Hepatocyte (in vitro differentiated cells): ENCODE measurements at regions not wholly inside any gene's neighbourhood (a gene's known extent, or its start where the extent isn't known, plus 50 kb on each side); places are given as distances from the start of the nearest gene placed in this dataset.

Experiments used
- DNase-seq: peaks from one replicate; pipeline ENCODE4 v3.0.0-alpha.2; 2016; ENCODE audit warnings: low spot score
- H2AFZ ChIP-seq: fragments of 200-600 bp; sonication (generic); 2 replicates; pipeline ENCODE4 v1.6.0; 2016; ENCODE audit warnings: antibody characterized with exemption, mild to moderate bottlenecking
- H3K27ac ChIP-seq: fragments of 200-600 bp; sonication (generic); 2 replicates; pipeline ENCODE4 v1.5.1; 2016; ENCODE audit warnings: mild to moderate bottlenecking
- H3K27me3 ChIP-seq: fragments of 200-600 bp; sonication (generic); 2 replicates; pipeline ENCODE4 v1.6.1; 2016
- H3K36me3 ChIP-seq: fragments of 200-600 bp; sonication (generic); replicated peaks from 2 replicates; pipeline ENCODE4 v1.5.1; 2016; ENCODE audit warnings: low read depth; ENCODE audit not compliant: insufficient read depth
- H3K4me1 ChIP-seq: fragments of 200-600 bp; sonication (generic); 2 replicates; pipeline ENCODE4 v1.5.1; 2016; ENCODE audit warnings: mild to moderate bottlenecking, moderate library complexity; ENCODE audit not compliant: insufficient read depth
- H3K4me2 ChIP-seq: fragments of 200-600 bp; sonication (generic); 2 replicates; pipeline ENCODE4 v1.6.0; 2016
- H3K4me3 ChIP-seq: fragments of 200-600 bp; sonication (generic); 2 replicates; pipeline ENCODE4 v1.5.1; 2016; ENCODE audit warnings: mild to moderate bottlenecking
- H3K79me2 ChIP-seq: fragments of 200-600 bp; sonication (generic); 2 replicates; pipeline ENCODE4 v1.6.0; 2017; ENCODE audit warnings: mild to moderate bottlenecking
- H3K9me2 ChIP-seq: fragments of 200-600 bp; sonication (generic); replicated peaks from 2 replicates; pipeline ENCODE4 v1.6.0; 2017; ENCODE audit warnings: mild to moderate bottlenecking; ENCODE audit not compliant: insufficient read depth
- H3K9me3 ChIP-seq: fragments of 200-600 bp; sonication (generic); 2 replicates; pipeline ENCODE4 v1.5.1; 2016; ENCODE audit warnings: low read depth, mild to moderate bottlenecking
- H4K20me1 ChIP-seq: fragments of 200-600 bp; sonication (generic); 2 replicates; pipeline ENCODE4 v1.6.0; 2016; ENCODE audit warnings: mild to moderate bottlenecking; ENCODE audit not compliant: insufficient read depth, poor library complexity, severe bottlenecking
- EZH2 ChIP-seq: fragments of 200-600 bp; sonication (generic); IDR thresholded peaks from 2 replicates; pipeline ENCODE4 v1.6.1; 2016; ENCODE audit warnings: antibody characterized with exemption, mild to moderate bottlenecking, borderline replicate concordance
- EZH2phosphoT487 ChIP-seq: fragments of 200-600 bp; sonication (generic); IDR thresholded peaks from one replicate; pipeline ENCODE4 v1.6.1; 2018; ENCODE audit warnings: antibody characterized with exemption, mild to moderate bottlenecking, low read depth, moderate library complexity; ENCODE audit not compliant: unreplicated experiment, severe bottlenecking
- WGBS: methylation state at CpG from one replicate; pipeline ENCODE4 v1.1.6; 2016; ENCODE audit warnings: low lambda C conversion rate; ENCODE audit errors: missing lambda C conversion rate; 5-methylcytosine and 5-hydroxymethylcytosine counted together
- TF ChIP-seq, protein P1 (sequence below): fragments of 200-600 bp; sonication (generic); IDR thresholded peaks from 2 replicates; pipeline ENCODE4 v1.5.1; 2016; ENCODE audit warnings: antibody characterized with exemption, mild to moderate bottlenecking; ENCODE audit not compliant: poor library complexity

DNA sequence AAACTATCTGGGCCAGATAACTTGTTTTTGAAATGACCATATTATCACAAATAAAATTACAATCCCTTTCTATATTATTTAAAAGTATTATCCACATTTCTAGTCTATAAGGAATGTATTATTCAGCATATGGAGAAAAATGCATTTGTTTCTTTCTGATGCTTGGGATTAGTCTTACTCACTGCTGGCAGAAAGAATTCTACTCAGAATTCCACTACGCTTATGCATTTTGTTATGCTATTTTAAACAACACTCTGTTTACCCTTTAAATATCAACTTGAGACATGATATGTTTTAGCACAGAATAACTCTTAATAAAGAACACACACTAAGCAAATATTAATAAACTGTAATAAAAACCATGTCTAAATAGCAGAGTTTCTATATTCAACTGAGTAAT lies 77.6 kb upstream of the ANO3 start:
- no peaks in the 10 kb centered on the region for H3K36me3 ChIP-seq
- no peak for DNase-seq
- no peaks in the 10 kb centered on the region for H4K20me1 ChIP-seq
- no peak overlapping the region for H3K4me3 ChIP-seq
- no peak overlapping the region for H3K27ac ChIP-seq
- no peaks in the 10 kb centered on the region for H3K4me1 ChIP-seq
- no peak overlapping the region for H2AFZ ChIP-seq
- H3K9me3 ChIP-seq = no peaks in the 10 kb centered on the region
- WGBS = 77% methylated on average over 1 of the region's 1 CpG
- no peaks in the 10 kb centered on the region for H3K79me2 ChIP-seq
- H3K27me3 ChIP-seq = no peaks in the 10 kb centered on the region
- TF ChIP-seq EZH2phosphoT487 = no peak
- no peak for TF ChIP-seq EZH2
- TF ChIP-seq, protein P1, sequence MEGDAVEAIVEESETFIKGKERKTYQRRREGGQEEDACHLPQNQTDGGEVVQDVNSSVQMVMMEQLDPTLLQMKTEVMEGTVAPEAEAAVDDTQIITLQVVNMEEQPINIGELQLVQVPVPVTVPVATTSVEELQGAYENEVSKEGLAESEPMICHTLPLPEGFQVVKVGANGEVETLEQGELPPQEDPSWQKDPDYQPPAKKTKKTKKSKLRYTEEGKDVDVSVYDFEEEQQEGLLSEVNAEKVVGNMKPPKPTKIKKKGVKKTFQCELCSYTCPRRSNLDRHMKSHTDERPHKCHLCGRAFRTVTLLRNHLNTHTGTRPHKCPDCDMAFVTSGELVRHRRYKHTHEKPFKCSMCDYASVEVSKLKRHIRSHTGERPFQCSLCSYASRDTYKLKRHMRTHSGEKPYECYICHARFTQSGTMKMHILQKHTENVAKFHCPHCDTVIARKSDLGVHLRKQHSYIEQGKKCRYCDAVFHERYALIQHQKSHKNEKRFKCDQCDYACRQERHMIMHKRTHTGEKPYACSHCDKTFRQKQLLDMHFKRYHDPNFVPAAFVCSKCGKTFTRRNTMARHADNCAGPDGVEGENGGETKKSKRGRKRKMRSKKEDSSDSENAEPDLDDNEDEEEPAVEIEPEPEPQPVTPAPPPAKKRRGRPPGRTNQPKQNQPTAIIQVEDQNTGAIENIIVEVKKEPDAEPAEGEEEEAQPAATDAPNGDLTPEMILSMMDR = no peak
- H3K9me2 ChIP-seq = no peaks in the 10 kb centered on the region
- H3K4me2 ChIP-seq = no peak overlapping the region

DNA sequence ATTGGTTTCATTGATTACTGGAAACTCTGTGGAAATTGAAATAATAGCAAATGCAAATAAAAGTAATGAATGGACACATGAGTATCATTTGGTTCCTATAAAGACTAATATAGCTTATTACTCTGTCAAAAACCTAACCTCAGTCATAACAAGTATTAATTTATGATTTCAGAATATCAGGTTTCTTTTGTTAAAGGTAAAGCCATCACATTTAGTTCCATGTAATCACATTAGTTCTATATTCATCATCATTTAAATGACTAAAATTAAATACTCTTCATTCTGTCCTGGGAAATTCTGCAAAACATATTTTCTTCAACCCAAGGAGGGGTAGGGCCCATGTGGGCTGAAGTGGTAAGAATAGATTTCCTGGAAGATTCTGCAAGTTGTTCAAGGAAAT lies 68.2 kb upstream of the ANO3 start:
- H3K79me2 ChIP-seq = no peaks in the 10 kb centered on the region
- no peaks in the 10 kb centered on the region for H3K9me3 ChIP-seq
- no peaks in the 10 kb centered on the region for H4K20me1 ChIP-seq
- no peaks in the 10 kb centered on the region for H3K36me3 ChIP-seq
- no peak overlapping the region for H3K4me3 ChIP-seq
- TF ChIP-seq EZH2phosphoT487 (no peak), EZH2 (no peak)
- TF ChIP-seq, protein P1 = no peak
- H3K4me1 ChIP-seq = no peaks in the 10 kb centered on the region
- no peaks in the 10 kb centered on the region for H3K27me3 ChIP-seq
- DNase-seq = no peak
- no peak overlapping the region for H3K4me2 ChIP-seq
- no peaks in the 10 kb centered on the region for H3K9me2 ChIP-seq
- no peak overlapping the region for H2AFZ ChIP-seq
- H3K27ac ChIP-seq = no peak overlapping the region

DNA sequence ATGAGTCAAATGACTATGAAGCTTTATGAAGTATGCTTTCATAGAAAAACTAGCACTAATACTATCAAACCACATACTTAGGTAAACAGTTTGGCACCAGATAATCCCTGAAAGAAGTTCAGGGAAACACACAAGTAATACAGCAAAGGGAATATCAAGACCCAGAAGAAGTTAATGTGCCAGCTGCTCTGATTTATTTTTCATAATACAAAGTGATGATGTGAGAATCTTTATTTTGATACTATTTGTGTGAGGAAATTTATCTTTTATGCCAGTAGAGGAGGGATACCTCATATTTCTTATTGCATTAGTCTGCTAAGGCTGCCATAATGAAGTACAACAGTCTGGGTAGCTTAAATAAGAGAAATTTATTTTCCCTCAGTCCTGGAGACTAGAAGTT lies 67.7 kb upstream of the ANO3 start:
- Histone ChIP-seq H3K4me3 (no peak overlapping the region), H3K4me2 (no peak overlapping the region), H3K9me3 (no peaks in the 10 kb centered on the region), H3K27ac (no peak overlapping the region), H4K20me1 (no peaks in the 10 kb centered on the region), H3K79me2 (no peaks in the 10 kb centered on the region), H3K9me2 (no peaks in the 10 kb centered on the region), H3K27me3 (no peaks in the 10 kb centered on the region), H2AFZ (no peak overlapping the region), H3K4me1 (no peaks in the 10 kb centered on the region), H3K36me3 (no peaks in the 10 kb centered on the region)
- DNase-seq = no peak
- TF ChIP-seq EZH2 (no peak), EZH2phosphoT487 (no peak)
- TF ChIP-seq, protein P1 = no peak

DNA sequence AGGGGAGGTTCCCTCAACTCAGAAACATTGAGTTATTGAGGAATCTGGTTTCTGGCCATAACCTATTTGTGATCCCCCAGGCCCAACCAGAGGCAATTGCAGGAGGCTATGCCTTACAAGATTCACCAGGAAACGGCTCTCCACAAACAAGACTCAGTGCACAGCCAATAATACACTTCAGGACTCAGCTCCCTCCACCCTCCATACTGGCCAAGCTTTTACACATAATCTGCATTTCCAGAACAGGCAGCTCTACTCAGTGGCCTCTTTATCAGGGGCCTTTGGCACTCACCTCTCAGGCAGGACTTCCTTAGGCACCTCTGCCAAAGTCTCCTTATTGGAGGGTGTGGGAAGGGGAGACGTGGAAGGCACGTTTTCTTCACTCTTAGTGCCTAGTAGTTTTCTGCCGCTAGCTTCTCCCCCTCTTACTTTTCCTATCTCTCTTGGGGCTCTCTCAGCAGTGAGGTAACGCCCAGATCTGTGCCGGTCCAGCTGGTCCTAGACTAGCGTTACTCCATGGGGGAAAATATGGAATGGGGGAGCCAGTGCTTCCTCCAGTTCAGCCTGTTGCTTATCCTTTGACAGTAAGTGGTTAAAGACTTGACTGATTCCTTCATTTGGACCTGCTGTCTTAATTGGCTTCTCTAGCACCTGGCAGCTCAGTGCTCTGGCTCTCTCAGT lies 62.8 kb upstream of the ANO3 start:
- no peak overlapping the region for H2AFZ ChIP-seq
- no peak for DNase-seq
- 89% methylated on average over 7 of the region's 7 CpGs for WGBS
- H3K4me2 ChIP-seq = no peak overlapping the region
- H3K79me2 ChIP-seq = no peaks in the 10 kb centered on the region
- H4K20me1 ChIP-seq = no peaks in the 10 kb centered on the region
- no peaks in the 10 kb centered on the region for H3K27me3 ChIP-seq
- no peaks in the 10 kb centered on the region for H3K9me3 ChIP-seq
- H3K27ac ChIP-seq = no peak overlapping the region
- H3K4me1 ChIP-seq = no peaks in the 10 kb centered on the region
- no peaks in the 10 kb centered on the region for H3K9me2 ChIP-seq
- TF ChIP-seq, protein P1 = no peak
- TF ChIP-seq EZH2phosphoT487 = no peak
- no peak for TF ChIP-seq EZH2
- H3K36me3 ChIP-seq = no peaks in the 10 kb centered on the region
- no peak overlapping the region for H3K4me3 ChIP-seq
